ENCODE measurements at regions not wholly inside any gene's neighbourhood (a gene's known extent, or its start where the extent isn't known, plus 50 kb on each side); places are given as distances from the start of the nearest gene placed in this dataset.

GRCh38 chr2:136255648-136256461 is 137.9 kb upstream of the CXCR4 start:
- no peaks in the 10 kb centered on the region for H3K36me3 Mint-ChIP-seq (ENCODE audit: insufficient read depth, unreplicated experiment)
- H3K4me3 Mint-ChIP-seq (ENCODE audit: low read depth, unreplicated experiment): no peak overlapping the region
- intact Hi-C loops (cut with micrococcal nuclease; ENCODE audit: unreplicated experiment): no loop called here
- TF ChIP-seq, protein P1, sequence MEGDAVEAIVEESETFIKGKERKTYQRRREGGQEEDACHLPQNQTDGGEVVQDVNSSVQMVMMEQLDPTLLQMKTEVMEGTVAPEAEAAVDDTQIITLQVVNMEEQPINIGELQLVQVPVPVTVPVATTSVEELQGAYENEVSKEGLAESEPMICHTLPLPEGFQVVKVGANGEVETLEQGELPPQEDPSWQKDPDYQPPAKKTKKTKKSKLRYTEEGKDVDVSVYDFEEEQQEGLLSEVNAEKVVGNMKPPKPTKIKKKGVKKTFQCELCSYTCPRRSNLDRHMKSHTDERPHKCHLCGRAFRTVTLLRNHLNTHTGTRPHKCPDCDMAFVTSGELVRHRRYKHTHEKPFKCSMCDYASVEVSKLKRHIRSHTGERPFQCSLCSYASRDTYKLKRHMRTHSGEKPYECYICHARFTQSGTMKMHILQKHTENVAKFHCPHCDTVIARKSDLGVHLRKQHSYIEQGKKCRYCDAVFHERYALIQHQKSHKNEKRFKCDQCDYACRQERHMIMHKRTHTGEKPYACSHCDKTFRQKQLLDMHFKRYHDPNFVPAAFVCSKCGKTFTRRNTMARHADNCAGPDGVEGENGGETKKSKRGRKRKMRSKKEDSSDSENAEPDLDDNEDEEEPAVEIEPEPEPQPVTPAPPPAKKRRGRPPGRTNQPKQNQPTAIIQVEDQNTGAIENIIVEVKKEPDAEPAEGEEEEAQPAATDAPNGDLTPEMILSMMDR (IDR thresholded peaks at IDR 0.05; ENCODE audit: unreplicated experiment): no peak
- CTCF ChIA-PET: interaction anchor here (0.6 kb wide), 1 partner anchor 723 kb away, joined by 4 read pairs; no protein-coding TSS in a partner anchor
- DNase-seq: no peak
- no peak overlapping the region for H3K27ac Mint-ChIP-seq (ENCODE audit: unreplicated experiment)
- no peaks in the 10 kb centered on the region for H3K9me3 Mint-ChIP-seq (ENCODE audit: low read depth, unreplicated experiment)
- BruUV-seq (replicated peaks): no TSS peak
- H3K4me1 Mint-ChIP-seq (ENCODE audit: low read depth, unreplicated experiment): peaks cover 8% of the 10 kb centered on the region
- H3K27me3 Mint-ChIP-seq (ENCODE audit: unreplicated experiment): no peaks in the 10 kb centered on the region

DNA sequence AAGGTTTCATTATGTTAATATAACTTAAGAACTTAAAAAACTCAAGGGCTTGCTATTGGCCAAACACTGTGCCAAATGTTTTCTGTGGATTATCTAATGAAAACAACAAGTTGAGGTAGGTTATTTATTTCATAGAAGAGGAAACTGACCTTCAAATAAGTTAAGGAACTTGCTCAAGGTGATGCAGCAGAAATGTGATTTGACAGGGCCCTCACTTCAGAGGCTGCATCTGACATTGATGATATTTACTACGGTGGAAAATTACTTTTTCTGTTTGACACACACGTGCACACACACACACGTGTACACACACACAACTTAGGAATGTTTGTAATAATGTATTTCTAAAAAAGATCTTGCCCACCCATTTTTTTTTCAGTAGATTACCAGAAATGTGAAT is 137.2 kb upstream of the CXCR4 start:
- BruUV-seq (replicated peaks): no TSS peak
- DNase-seq: no peak
- Mint-ChIP-seq H3K9me3 (ENCODE audit: low read depth, unreplicated experiment) (no peaks in the 10 kb centered on the region), H3K4me3 (ENCODE audit: low read depth, unreplicated experiment) (no peak overlapping the region), H3K36me3 (ENCODE audit: insufficient read depth, unreplicated experiment) (no peaks in the 10 kb centered on the region), H3K27me3 (ENCODE audit: unreplicated experiment) (no peaks in the 10 kb centered on the region), H3K27ac (ENCODE audit: unreplicated experiment) (no peak overlapping the region), H3K4me1 (ENCODE audit: low read depth, unreplicated experiment) (peaks cover 8% of the 10 kb centered on the region)
- intact Hi-C loops (cut with micrococcal nuclease; ENCODE audit: unreplicated experiment): no loop called here
- CTCF ChIA-PET: no interaction called here
- TF ChIP-seq, protein P1 (IDR thresholded peaks at IDR 0.05; ENCODE audit: unreplicated experiment): no peak

DNA sequence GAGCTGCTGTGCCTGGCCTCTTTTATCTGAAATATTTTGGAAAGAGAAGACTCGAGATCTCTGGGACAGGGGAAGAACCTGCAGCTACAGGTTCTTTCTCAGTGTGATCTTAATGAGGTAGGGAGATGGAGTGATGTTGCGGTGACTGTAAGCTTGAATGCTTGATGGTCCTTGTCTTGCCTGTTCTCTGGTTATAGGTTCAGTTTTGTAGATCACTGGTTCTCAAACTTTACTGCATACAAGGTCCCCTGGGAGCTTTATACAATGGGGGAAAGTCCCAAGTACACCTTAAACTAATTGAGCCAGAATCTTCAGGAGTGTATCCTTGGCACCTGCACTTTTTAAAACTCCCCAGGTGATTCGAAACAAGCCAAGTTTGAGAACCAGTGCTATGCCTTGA is 136.7 kb upstream of the CXCR4 start:
- no peak overlapping the region for H3K4me3 Mint-ChIP-seq (ENCODE audit: low read depth, unreplicated experiment)
- CTCF ChIA-PET: no interaction called here
- no peaks in the 10 kb centered on the region for H3K27me3 Mint-ChIP-seq (ENCODE audit: unreplicated experiment)
- peaks cover 6% of the 10 kb centered on the region for H3K4me1 Mint-ChIP-seq (ENCODE audit: low read depth, unreplicated experiment)
- H3K9me3 Mint-ChIP-seq (ENCODE audit: low read depth, unreplicated experiment): no peaks in the 10 kb centered on the region
- H3K27ac Mint-ChIP-seq (ENCODE audit: unreplicated experiment): no peak overlapping the region
- BruUV-seq (replicated peaks): no TSS peak
- TF ChIP-seq, protein P1 (IDR thresholded peaks at IDR 0.05; ENCODE audit: unreplicated experiment): no peak
- no peak for DNase-seq
- intact Hi-C loops (cut with micrococcal nuclease; ENCODE audit: unreplicated experiment): no loop called here
- H3K36me3 Mint-ChIP-seq (ENCODE audit: insufficient read depth, unreplicated experiment): no peaks in the 10 kb centered on the region

DNA sequence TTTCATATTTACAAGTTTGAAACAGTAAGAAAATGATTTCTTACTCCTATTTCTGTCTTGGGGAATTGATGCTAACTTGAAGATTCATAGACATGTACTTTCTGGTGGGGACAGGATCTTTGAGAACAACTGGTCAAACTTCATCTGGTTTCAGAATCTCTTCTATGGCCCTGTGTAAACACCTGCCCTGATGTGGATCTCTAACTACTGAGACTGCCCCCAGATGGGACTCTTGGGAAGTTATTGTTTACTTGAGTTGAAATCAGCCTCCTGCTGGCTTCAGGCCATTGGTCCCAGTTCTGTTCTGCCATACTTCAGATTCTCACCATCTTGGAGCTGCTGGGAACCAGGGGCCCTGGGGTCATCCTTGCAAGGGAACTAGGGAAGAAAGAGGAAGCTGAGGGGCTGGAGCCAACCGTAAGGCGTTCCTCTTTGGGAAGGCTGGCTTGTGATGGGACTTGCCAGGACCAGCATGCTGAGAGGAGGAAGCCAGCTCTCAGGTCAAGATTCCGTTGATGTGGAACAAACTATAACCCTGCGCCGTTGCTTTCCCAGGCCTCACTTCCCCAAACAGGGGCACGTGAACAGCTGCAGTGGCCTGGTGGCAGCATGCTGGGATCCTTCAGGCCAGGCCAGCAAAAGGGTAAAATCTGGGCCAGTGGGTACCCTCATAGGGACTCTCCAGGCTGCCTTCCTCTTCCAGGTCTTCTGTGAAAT is 135.5 kb upstream of the CXCR4 start:
- no peaks in the 10 kb centered on the region for H3K36me3 Mint-ChIP-seq (ENCODE audit: insufficient read depth, unreplicated experiment)
- CTCF ChIA-PET: no interaction called here
- intact Hi-C loops (cut with micrococcal nuclease; ENCODE audit: unreplicated experiment): no loop called here
- BruUV-seq (replicated peaks): no TSS peak
- DNase-seq: no peak
- peaks cover 3% of the 10 kb centered on the region for H3K4me1 Mint-ChIP-seq (ENCODE audit: low read depth, unreplicated experiment)
- H3K27me3 Mint-ChIP-seq (ENCODE audit: unreplicated experiment): no peaks in the 10 kb centered on the region
- TF ChIP-seq, protein P1 (IDR thresholded peaks at IDR 0.05; ENCODE audit: unreplicated experiment): no peak
- H3K27ac Mint-ChIP-seq (ENCODE audit: unreplicated experiment): no peak overlapping the region
- H3K9me3 Mint-ChIP-seq (ENCODE audit: low read depth, unreplicated experiment): no peaks in the 10 kb centered on the region
- H3K4me3 Mint-ChIP-seq (ENCODE audit: low read depth, unreplicated experiment): no peak overlapping the region
